Adipocyte (in vitro differentiated cells): ENCODE measurements at regions not wholly inside any gene's neighbourhood (a gene's known extent, or its start where the extent isn't known, plus 50 kb on each side); places are given as distances from the start of the nearest gene placed in this dataset.
A peak's percentile ranks its signal among the peaks of the same experiment; 100 is the strongest.

ENCODE experiments used
- DNase-seq: peaks from one replicate; pipeline ENCODE4 v3.0.0-alpha.2; 2015; ENCODE audit warnings: low read depth
- H3K27me3 ChIP-seq: replicated peaks from 2 replicates; pipeline ENCODE4 v1.7.0; 2013; ENCODE audit warnings: mild to moderate bottlenecking, low read length, moderate library complexity; ENCODE audit not compliant: control insufficient read depth, insufficient read depth
- H3K36me3 ChIP-seq: 2 replicates; pipeline ENCODE4 v1.7.0; 2013; ENCODE audit warnings: low read length, mild to moderate bottlenecking, moderate library complexity; ENCODE audit not compliant: control insufficient read depth, insufficient read depth, severe bottlenecking
- H3K4me1 ChIP-seq: 2 replicates; pipeline ENCODE4 v1.7.0; 2013; ENCODE audit warnings: mild to moderate bottlenecking, low read length, moderate library complexity; ENCODE audit not compliant: control insufficient read depth, insufficient read depth
- H3K4me3 ChIP-seq: 2 replicates; pipeline ENCODE4 v1.7.0; 2013; ENCODE audit warnings: mild to moderate bottlenecking, low read length, moderate library complexity
- H3K9ac ChIP-seq: 2 replicates; pipeline ENCODE4 v1.7.0; 2013; ENCODE audit warnings: mild to moderate bottlenecking, low read length, moderate library complexity
- H3K9me3 ChIP-seq: 2 replicates; pipeline ENCODE4 v1.7.0; 2013; ENCODE audit warnings: mild to moderate bottlenecking, low read length, moderate library complexity; ENCODE audit not compliant: control insufficient read depth

GRCh38 chr22:47341464-47341863 is 579.0 kb downstream of the TBC1D22A start:
- Histone ChIP-seq H3K27me3 (peaks cover 41% of the 10 kb centered on the region), H3K4me1 (peaks cover 4% of the 10 kb centered on the region), H3K9ac (no peak overlapping the region), H3K4me3 (no peak overlapping the region), H3K36me3 (no peaks in the 10 kb centered on the region), H3K9me3 (no peaks in the 10 kb centered on the region)
- DNase-seq = no peak

- no peak overlapping the region for H3K4me3 ChIP-seq
- peaks cover 4% of the 10 kb centered on the region for H3K4me1 ChIP-seq
- H3K9me3 ChIP-seq = no peaks in the 10 kb centered on the region
- peaks cover 41% of the 10 kb centered on the region for H3K27me3 ChIP-seq
- no peak for DNase-seq
- H3K9ac ChIP-seq = no peak overlapping the region
- no peaks in the 10 kb centered on the region for H3K36me3 ChIP-seq
Observed at GRCh38 chr22:47340851-47341436, 578.5 kb downstream of the TBC1D22A start.

GRCh38 chr22:47337161-47337621 is 574.7 kb downstream of the TBC1D22A start:
- peaks cover 10% of the 10 kb centered on the region for H3K9me3 ChIP-seq
- H3K36me3 ChIP-seq = no peaks in the 10 kb centered on the region
- DNase-seq = peak; percentile 28
- H3K9ac ChIP-seq = no peak overlapping the region
- H3K4me3 ChIP-seq = no peak overlapping the region
- H3K4me1 ChIP-seq = peaks cover 4% of the 10 kb centered on the region
- H3K27me3 ChIP-seq = peaks cover 22% of the 10 kb centered on the region

GRCh38 chr22:47335958-47336357 is 573.5 kb downstream of the TBC1D22A start:
- DNase-seq = no peak
- Histone ChIP-seq H3K4me1 (peaks cover 10% of the 10 kb centered on the region), H3K9me3 (peaks cover 10% of the 10 kb centered on the region), H3K27me3 (peaks cover 14% of the 10 kb centered on the region), H3K9ac (no peak overlapping the region), H3K36me3 (no peaks in the 10 kb centered on the region), H3K4me3 (no peak overlapping the region)

- Histone ChIP-seq H3K9me3 (peaks cover 10% of the 10 kb centered on the region), H3K4me1 (peaks cover 10% of the 10 kb centered on the region), H3K36me3 (no peaks in the 10 kb centered on the region), H3K9ac (no peak overlapping the region), H3K27me3 (peaks cover 12% of the 10 kb centered on the region), H3K4me3 (no peak overlapping the region)
- no peak for DNase-seq
Observed at GRCh38 chr22:47335460-47335859, 573.0 kb downstream of the TBC1D22A start.

- Histone ChIP-seq H3K9me3 (peaks cover 10% of the 10 kb centered on the region), H3K27me3 (peaks cover 6% of the 10 kb centered on the region), H3K4me3 (no peak overlapping the region), H3K9ac (no peak overlapping the region), H3K36me3 (no peaks in the 10 kb centered on the region), H3K4me1 (peaks cover 11% of the 10 kb centered on the region)
- DNase-seq = no peak
Observed at GRCh38 chr22:47334601-47335000, 572.2 kb downstream of the TBC1D22A start.

- Histone ChIP-seq H3K9ac (no peak overlapping the region), H3K36me3 (no peaks in the 10 kb centered on the region), H3K4me1 (peaks cover 21% of the 10 kb centered on the region), H3K9me3 (peaks cover 10% of the 10 kb centered on the region), H3K27me3 (no peaks in the 10 kb centered on the region), H3K4me3 (no peak overlapping the region)
- no peak for DNase-seq
Observed at GRCh38 chr22:47333625-47334024, 571.2 kb downstream of the TBC1D22A start.

GRCh38 chr22:47332246-47332980 is 570.0 kb downstream of the TBC1D22A start:
- no peak for DNase-seq
- H3K27me3 ChIP-seq = no peaks in the 10 kb centered on the region
- peaks cover 23% of the 10 kb centered on the region for H3K4me1 ChIP-seq
- no peaks in the 10 kb centered on the region for H3K36me3 ChIP-seq
- H3K9ac ChIP-seq = no peak overlapping the region
- H3K9me3 ChIP-seq = peaks cover 10% of the 10 kb centered on the region
- H3K4me3 ChIP-seq = no peak overlapping the region

- no peak for DNase-seq
- Histone ChIP-seq H3K4me3 (no peak overlapping the region), H3K27me3 (no peaks in the 10 kb centered on the region), H3K36me3 (no peaks in the 10 kb centered on the region), H3K9ac (no peak overlapping the region), H3K9me3 (peaks cover 10% of the 10 kb centered on the region), H3K4me1 (peaks cover 19% of the 10 kb centered on the region)
Observed at GRCh38 chr22:47331750-47332149, 569.3 kb downstream of the TBC1D22A start.

GRCh38 chr22:47329727-47330650 is 567.5 kb downstream of the TBC1D22A start:
- H3K4me1 ChIP-seq = peaks cover 19% of the 10 kb centered on the region
- no peaks in the 10 kb centered on the region for H3K27me3 ChIP-seq
- peaks cover 10% of the 10 kb centered on the region for H3K9me3 ChIP-seq
- no peaks in the 10 kb centered on the region for H3K36me3 ChIP-seq
- no peak overlapping the region for H3K4me3 ChIP-seq
- H3K9ac ChIP-seq = no peak overlapping the region
- no peak for DNase-seq
